ENCODE measurements at regions not wholly inside any gene's neighbourhood (a gene's known extent, or its start where the extent isn't known, plus 50 kb on each side); places are given as distances from the start of the nearest gene placed in this dataset.

- TF ChIP-seq CTCF (IDR thresholded peaks at IDR 0.05): no peak
- TF ChIP-seq POLR2A (IDR thresholded peaks at IDR 0.05): no peak
Observed at GRCh38 chr2:120683701-120684100, 52.0 kb upstream of the GLI2 start.
